GM12865 (cell line): ENCODE measurements at regions not wholly inside any gene's neighbourhood (a gene's known extent, or its start where the extent isn't known, plus 50 kb on each side); places are given as distances from the start of the nearest gene placed in this dataset.

Source experiments
- DNase-seq: peaks from one replicate; pipeline ENCODE4 v3.0.0; 2010; ENCODE audit warnings: low read depth
- H3K4me3 ChIP-seq: 2 replicates; pipeline ENCODE4 v1.5.1; 2011; ENCODE audit warnings: mild to moderate bottlenecking, low read depth, low read length, control low read depth
- CTCF ChIP-seq: IDR thresholded peaks from 2 replicates; pipeline ENCODE4 v1.5.1; 2011; ENCODE audit warnings: low read length, control low read depth, low read depth, inconsistent platforms; ENCODE audit not compliant: insufficient read depth; ENCODE audit errors: missing control alignments

GRCh38 chr11:109371444-109372176 is 50.4 kb upstream of the C11orf87 start:
- TF ChIP-seq CTCF: no peak
- no peak overlapping the region for H3K4me3 ChIP-seq
- DNase-seq: no peak
